ENCODE measurements at regions not wholly inside any gene's neighbourhood (a gene's known extent, or its start where the extent isn't known, plus 50 kb on each side); places are given as distances from the start of the nearest gene placed in this dataset.

DNA sequence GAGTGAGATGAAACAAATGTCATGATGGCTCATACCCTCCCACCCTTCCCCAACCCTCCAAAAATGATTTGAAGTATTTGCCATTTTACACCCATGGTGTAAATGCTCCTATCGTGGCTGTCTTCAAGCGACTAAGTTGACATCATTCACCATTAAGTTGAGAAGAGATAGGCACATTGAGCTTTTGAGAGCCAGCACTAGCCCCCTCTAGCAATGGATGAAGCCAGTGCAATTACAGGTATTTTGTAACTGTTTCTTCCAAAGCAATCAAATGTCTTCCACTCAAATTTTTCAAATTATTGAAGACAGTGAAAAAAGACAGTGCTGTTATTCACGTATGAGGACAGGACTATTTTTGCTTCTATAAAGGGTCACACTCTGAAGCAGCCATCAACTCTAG, 371.5 kb upstream of the KLF4 start:
- no peak overlapping the region for H3K4me3 ChIP-seq (ENCODE audit: low read depth in 1 of 3, low read length in 3 of 3)
- TF ChIP-seq RAD21 (IDR thresholded peaks at IDR 0.05) (no peak), RXRA (IDR thresholded peaks at IDR 0.05) (no peak), MAX (IDR thresholded peaks at IDR 0.05) (no peak), NR2F2 (IDR thresholded peaks at IDR 0.05) (no peak), ATF3 (IDR thresholded peaks at IDR 0.05) (no peak), YY1 (IDR thresholded peaks at IDR 0.05) (no peak), FOXA1 (IDR thresholded peaks at IDR 0.05) (no peak), EGR1 (IDR thresholded peaks at IDR 0.05; ENCODE audit: low read depth in 2 of 2) (no peak), TAF1 (conservative IDR thresholded peaks at IDR 0.05) (no peak), FOXA2 (IDR thresholded peaks at IDR 0.05) (no peak), HNF4A (conservative IDR thresholded peaks at IDR 0.05) (no peak), CTCF (IDR thresholded peaks at IDR 0.05; ENCODE audit: low read depth, low read length, missing input control) (no peak), SP1 (IDR thresholded peaks at IDR 0.05) (no peak), ZBTB33 (IDR thresholded peaks at IDR 0.05) (no peak), JUND (IDR thresholded peaks at IDR 0.05) (no peak), GABPA (IDR thresholded peaks at IDR 0.05 in 1 of 2, conservative IDR thresholded peaks at IDR 0.05 in 1 of 2) (no peak), REST (IDR thresholded peaks at IDR 0.05) (no peak), HNF4G (IDR thresholded peaks at IDR 0.05) (no peak)
- no peak overlapping the region for H3K9ac ChIP-seq (ENCODE audit: low read depth in 1 of 2, low read length in 2 of 2)
- H3K4me1 ChIP-seq (ENCODE audit: control insufficient read depth in 4 of 4, insufficient read depth in 4 of 4, low read length in 3 of 4), result no peaks in the 10 kb centered on the region
- H3K36me3 ChIP-seq (ENCODE audit: control insufficient read depth in 4 of 4, insufficient read depth in 3 of 4, low read depth in 1 of 4, low read length in 3 of 4), result no peaks in the 10 kb centered on the region
- no peaks in the 10 kb centered on the region for H3K27me3 ChIP-seq (ENCODE audit: control insufficient read depth in 4 of 4, insufficient read depth in 4 of 4, low read length in 3 of 4)
- DNase-seq (ENCODE audit: low spot score), result no peak
- peaks cover 0 to 2% (median 0%) of the 10 kb centered on the region in 4 donors for H3K9me3 ChIP-seq (ENCODE audit: control insufficient read depth in 4 of 4, low read length in 3 of 4)
- no peak overlapping the region for H3K27ac ChIP-seq (ENCODE audit: low read depth in 1 of 2, low read length in 2 of 2)
- 91% methylated on average over 3 of the region's 3 CpGs for WGBS
